HG02852 (cell line): ENCODE measurements at regions not wholly inside any gene's neighbourhood (a gene's known extent, or its start where the extent isn't known, plus 50 kb on each side); places are given as distances from the start of the nearest gene placed in this dataset.

Source experiments
- ATAC-seq: cut with Tn5 transposase; IDR thresholded peaks from one replicate; pipeline ENCODE4 v1.9.1; 2021; ENCODE audit warnings: mild to moderate bottlenecking, moderate library complexity; ENCODE audit not compliant: unreplicated experiment

GRCh38 chr13:38283346-38283745 lies 66.3 kb upstream of the UFM1 start:
- no peak for ATAC-seq

DNA sequence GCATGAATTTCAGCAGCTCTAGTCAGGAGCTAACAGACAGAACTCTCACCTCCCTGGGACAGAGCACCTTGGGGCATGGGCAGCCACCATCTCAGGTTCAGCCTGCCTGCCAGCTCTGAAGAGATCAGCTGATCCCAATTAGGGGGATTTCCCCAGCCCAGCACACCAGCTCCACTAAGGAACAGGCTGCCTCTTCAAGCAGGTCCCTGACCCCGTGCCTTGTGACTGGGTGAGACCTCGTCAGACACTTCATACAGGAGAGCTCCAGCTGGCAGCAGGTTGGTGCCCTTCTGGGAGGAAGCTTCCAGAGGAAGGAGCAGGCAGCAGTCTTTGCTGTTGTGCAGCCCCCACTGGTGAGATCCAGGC lies 84.5 kb upstream of the UFM1 start:
- no peak for ATAC-seq

- ATAC-seq, result no peak
These were observed 85.1 kb upstream of the UFM1 start for GRCh38 chr13:38264363-38265131.

GRCh38 chr13:38262211-38262610 lies 87.4 kb upstream of the UFM1 start:
- ATAC-seq, result no peak

DNA sequence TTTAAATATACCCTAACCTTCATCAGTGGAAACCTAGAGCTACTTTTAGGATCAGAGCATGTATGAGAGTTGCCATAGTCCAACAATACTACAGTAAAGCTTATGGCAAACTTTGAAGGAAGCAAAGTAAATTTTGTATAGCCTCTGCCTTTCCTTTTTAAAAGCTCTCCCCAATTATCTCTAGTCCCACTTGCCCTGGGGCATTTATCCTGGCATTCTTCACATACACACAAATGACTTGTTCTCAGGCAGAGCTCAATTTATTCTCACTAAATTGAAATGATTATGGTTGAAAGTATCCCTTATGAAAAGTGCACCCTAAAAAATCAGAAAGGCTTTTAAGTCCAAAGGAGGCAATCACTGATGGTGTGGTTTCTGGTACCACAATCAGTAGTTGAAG lies 94.1 kb upstream of the UFM1 start:
- ATAC-seq, result no peak

DNA sequence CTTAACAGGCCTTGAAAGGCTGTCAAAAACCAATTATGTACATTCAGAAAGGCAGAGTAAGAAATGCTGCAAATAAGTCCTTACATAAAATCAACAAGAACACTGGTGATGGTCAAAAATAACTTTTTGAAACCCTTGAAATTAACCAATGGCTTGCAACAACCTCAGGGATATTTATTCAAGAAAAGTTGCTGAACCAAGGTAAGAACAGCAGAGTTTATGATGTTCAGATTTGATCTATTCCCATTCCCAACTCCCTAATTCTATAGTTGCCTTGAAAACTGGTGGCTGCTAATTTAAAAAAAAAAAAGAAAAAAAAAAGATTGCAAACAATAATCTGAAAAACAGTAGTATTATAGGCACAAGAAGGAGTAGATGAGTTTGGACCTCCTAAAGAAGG lies 109.8 kb upstream of the UFM1 start:
- no peak for ATAC-seq

DNA sequence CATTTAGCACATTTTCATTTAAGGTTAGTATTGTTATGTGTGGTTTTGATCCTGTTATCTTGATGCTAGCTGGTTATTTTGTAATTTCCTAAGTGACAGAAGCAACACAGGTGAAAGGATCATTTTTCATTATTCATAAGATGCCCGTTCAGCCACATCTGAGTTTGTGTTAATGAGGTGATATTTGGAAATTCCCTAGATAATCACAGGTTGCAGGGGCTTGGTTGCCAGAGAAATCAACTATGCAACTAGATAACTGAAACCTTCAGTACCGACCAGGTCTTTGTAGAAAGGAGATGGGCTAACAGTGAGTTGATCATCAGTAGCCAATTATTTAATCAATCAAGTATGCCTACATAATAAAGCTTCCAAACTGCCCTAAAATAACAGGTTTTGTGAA lies 121.3 kb upstream of the UFM1 start:
- no peak for ATAC-seq

GRCh38 chr13:38226496-38226895 lies 123.2 kb upstream of the UFM1 start:
- ATAC-seq, result no peak

DNA sequence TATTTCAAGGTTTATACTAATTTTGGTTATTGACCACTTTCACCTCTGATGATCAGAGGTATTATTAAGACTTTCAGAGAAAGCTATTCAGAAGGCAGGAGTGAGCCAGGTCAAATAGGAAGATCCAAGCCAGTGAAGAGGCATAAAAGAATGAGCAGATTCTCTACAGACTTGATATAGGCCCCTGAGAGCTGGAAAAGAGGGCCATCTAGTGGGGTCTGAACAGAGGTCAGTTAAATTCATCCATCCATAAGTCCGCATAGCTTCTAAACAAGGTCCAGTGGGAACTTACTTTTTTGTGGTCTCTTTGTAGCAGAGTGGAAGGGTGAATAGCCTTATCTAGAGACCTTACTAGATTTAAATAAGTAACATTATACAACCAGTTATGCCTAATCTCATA lies 126.6 kb upstream of the UFM1 start:
- ATAC-seq, result no peak

GRCh38 chr13:38221120-38221519 lies 128.5 kb upstream of the UFM1 start:
- ATAC-seq, result peak; percentile 72

GRCh38 chr13:38216181-38216580 lies 133.5 kb upstream of the UFM1 start:
- ATAC-seq, result no peak

GRCh38 chr13:38213314-38213713 lies 136.3 kb upstream of the UFM1 start:
- no peak for ATAC-seq

GRCh38 chr13:38210928-38211596 lies 138.6 kb upstream of the UFM1 start:
- no peak for ATAC-seq

DNA sequence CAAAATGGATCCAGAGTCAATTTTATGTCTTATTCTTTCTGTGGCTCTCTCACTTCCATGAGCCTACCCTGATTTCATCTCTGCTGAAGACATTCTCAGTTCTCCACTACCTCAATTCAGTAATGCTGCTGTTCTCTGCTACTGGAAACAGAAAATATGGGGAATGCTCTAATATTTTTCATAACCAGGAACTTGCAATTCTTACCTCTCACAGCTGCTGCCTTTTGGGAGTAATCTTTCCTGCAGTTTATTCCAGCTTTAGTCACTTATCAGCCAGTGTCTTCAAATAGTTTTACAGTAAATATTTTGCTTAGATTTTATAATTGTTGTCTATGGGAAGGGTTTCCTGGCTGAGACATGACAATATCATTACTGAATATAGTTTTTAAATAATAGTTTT lies 145.1 kb upstream of the UFM1 start:
- ATAC-seq, result no peak

DNA sequence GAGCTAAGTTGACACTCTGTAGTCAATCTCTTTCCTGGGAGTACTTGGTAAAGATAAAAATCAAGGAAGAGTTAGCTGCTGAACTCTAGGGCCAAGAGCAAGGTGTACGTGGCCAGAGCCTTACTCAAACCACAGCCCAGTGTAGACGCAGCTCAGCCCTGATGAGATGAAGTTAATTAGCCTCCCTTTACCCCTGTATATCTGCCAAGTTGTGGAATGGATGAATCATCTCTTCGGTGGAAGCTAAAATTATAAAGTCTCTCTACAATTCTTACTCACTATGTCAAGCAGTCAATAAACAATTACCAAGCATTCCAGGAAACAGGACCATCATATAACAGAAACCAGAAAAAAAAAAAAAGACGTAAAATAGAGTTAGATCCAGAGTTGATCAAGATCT lies 146.9 kb upstream of the UFM1 start:
- no peak for ATAC-seq

- no peak for ATAC-seq
These were observed 158.6 kb upstream of the UFM1 start for GRCh38 chr13:38191016-38191415.

- ATAC-seq, result peak; percentile 79
These were observed 169.0 kb upstream of the UFM1 start for GRCh38 chr13:38180670-38181069.

GRCh38 chr13:38180126-38180525 lies 169.5 kb upstream of the UFM1 start:
- no peak for ATAC-seq

DNA sequence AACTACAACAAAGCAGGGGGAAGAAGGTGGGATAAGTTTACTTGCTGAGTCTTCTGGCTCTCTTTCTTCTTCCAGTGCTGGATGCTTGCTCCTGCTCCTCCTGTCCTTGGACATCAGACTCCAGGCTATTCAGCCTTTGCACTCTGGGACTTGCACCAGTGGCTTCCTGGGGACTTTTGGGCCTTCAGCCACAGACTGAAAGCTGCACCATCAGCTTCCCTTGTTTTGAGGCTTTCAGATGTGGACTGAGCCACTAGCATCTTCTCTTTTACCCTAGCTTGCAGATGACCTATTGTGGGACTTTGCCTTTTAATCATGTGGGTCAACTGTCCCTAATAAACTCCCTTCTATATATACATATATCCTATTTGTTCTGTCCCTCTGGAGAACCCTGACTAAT lies 173.0 kb upstream of the UFM1 start:
- no peak for ATAC-seq

GRCh38 chr13:38173403-38173802 lies 176.2 kb upstream of the UFM1 start:
- no peak for ATAC-seq

DNA sequence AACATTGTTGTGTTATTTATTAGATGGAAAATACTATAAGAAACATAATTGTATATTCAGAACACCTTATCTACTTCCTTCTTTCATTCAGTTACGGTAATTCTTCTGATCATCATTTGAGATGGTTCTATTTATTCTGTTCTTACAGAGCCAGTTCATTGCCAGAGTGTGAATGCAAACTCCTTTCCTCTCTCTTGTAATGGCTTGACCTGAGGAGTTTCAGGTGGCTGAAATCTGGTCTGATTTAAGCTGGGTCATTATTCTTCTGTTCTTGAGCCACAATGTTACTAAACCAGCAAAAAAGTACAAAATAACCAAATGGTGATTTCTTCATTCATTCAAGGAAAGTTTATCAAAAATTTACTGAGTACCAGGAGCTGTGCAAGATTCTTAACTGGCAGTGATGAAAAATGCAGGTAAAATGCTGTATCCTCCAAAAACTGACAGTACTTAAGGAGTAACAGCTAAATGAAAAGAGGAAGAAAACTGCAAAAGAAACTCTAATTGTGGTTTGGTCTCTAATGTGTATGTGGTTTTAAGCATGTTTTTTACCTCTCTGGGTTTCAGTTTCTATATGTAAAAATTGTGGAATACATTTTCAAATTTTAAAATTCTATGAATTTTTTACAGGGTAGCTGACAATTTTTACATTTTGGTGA lies 182.4 kb upstream of the UFM1 start:
- peak; percentile 98 for ATAC-seq

- no peak for ATAC-seq
These were observed 183.5 kb upstream of the UFM1 start for GRCh38 chr13:38166116-38166515.
